HepG2 (cell line): ENCODE measurements at regions not wholly inside any gene's neighbourhood (a gene's known extent, or its start where the extent isn't known, plus 50 kb on each side); places are given as distances from the start of the nearest gene placed in this dataset.
A peak's percentile ranks its signal among the peaks of the same experiment; 100 is the strongest.

Source experiments
- AHR ChIP-seq: IDR thresholded peaks from 2 replicates; pipeline ENCODE4 v1.6.1; 2018; ENCODE audit warnings: missing genetic modification reagents, missing compliant biosample characterization
- ERF ChIP-seq: IDR thresholded peaks from 2 replicates; pipeline ENCODE4 v1.6.1; 2018; ENCODE audit warnings: missing biosample characterization, missing genetic modification reagents
- HNRNPK ChIP-seq: fragments of 200-400 bp; formaldehyde crosslinking; IDR thresholded peaks from 2 replicates; pipeline ENCODE4 v1.6.1; 2018; ENCODE audit warnings: low read length, low read depth, moderate library complexity, mild to moderate bottlenecking; ENCODE audit not compliant: poor library complexity, severe bottlenecking
- HOXA7 ChIP-seq: sonication (generic); formaldehyde crosslinking; IDR thresholded peaks from 2 replicates; pipeline ENCODE4 v1.8.1; 2022; ENCODE audit warnings: mild to moderate bottlenecking, missing genetic modification reagents, moderate library complexity
- NR1H2 ChIP-seq: sonication (generic); formaldehyde crosslinking; IDR thresholded peaks from 2 replicates; pipeline ENCODE4 v1.8.1; 2022; ENCODE audit warnings: low read depth, missing genetic modification reagents, borderline replicate concordance
- NR2F1 ChIP-seq, 2 experiments: fragments of 450-650 bp in 1 of 2; formaldehyde crosslinking in 1 of 2; IDR thresholded peaks; 2 replicates each; pipeline versions ENCODE4 v1.5.0 to v1.6.1; 2016 to 2020; ENCODE audit warnings: mild to moderate bottlenecking in 1 of 2, missing compliant biosample characterization in 1 of 2, missing genetic modification reagents in 1 of 2, moderate library complexity in 1 of 2
- POLR2AphosphoS5 ChIP-seq: IDR thresholded peaks from 2 replicates; pipeline ENCODE4 v1.6.1; 2012; ENCODE audit warnings: low read depth, low read length
- RBFOX2 ChIP-seq: fragments of 200-400 bp; formaldehyde crosslinking; IDR thresholded peaks from 2 replicates; pipeline ENCODE4 v1.6.1; 2017; ENCODE audit warnings: low read depth, mild to moderate bottlenecking, low read length
- SP1 ChIP-seq, 2 experiments: fragments of 450-650 bp in 1 of 2; sonication (generic) in 1 of 2; formaldehyde crosslinking in 1 of 2; IDR thresholded peaks; 2 replicates each; pipeline versions ENCODE4 v1.4.0 to v1.6.1; 2016 to 2020; ENCODE audit warnings: missing genetic modification reagents in 1 of 2
- SRF ChIP-seq: IDR thresholded peaks from 2 replicates; pipeline ENCODE4 v1.6.1; 2011; ENCODE audit warnings: mild to moderate bottlenecking, low read depth, low read length, moderate library complexity
- SRSF9 ChIP-seq: fragments of 200-400 bp; formaldehyde crosslinking; IDR thresholded peaks from 2 replicates; pipeline ENCODE4 v1.6.1; 2018; ENCODE audit warnings: borderline replicate concordance, mild to moderate bottlenecking, low read depth, low read length; ENCODE audit not compliant: insufficient read depth, poor library complexity, severe bottlenecking
- SRY ChIP-seq: sonication (generic); formaldehyde crosslinking; IDR thresholded peaks from 2 replicates; pipeline ENCODE4 v1.8.0; 2022; ENCODE audit warnings: mild to moderate bottlenecking, missing genetic modification reagents
- ZNF225 ChIP-seq: sonication (generic); formaldehyde crosslinking; IDR thresholded peaks from 2 replicates; pipeline ENCODE4 v1.4.0; 2020; ENCODE audit warnings: mild to moderate bottlenecking, missing genetic modification reagents
- ZNF431 ChIP-seq: sonication (generic); formaldehyde crosslinking; IDR thresholded peaks from 2 replicates; pipeline ENCODE4 v1.9.0; 2022; ENCODE audit warnings: missing genetic modification reagents, low read depth, mild to moderate bottlenecking, borderline replicate concordance
- ZNF549 ChIP-seq: sonication (generic); formaldehyde crosslinking; IDR thresholded peaks from 2 replicates; pipeline ENCODE4 v1.5.0; 2020; ENCODE audit warnings: missing genetic modification reagents
- ZNF841 ChIP-seq: sonication (generic); formaldehyde crosslinking; IDR thresholded peaks from 2 replicates; pipeline ENCODE4 v1.8.1; 2023; ENCODE audit warnings: missing genetic modification reagents, borderline replicate concordance
- TF ChIP-seq, protein P1 (sequence below): sonication (generic); formaldehyde crosslinking; IDR thresholded peaks from 2 replicates; pipeline ENCODE4 v1.4.0; 2020; ENCODE audit warnings: missing genetic modification reagents
- TF ChIP-seq, protein P2 (sequence below): sonication (generic); formaldehyde crosslinking; IDR thresholded peaks from 2 replicates; pipeline ENCODE4 v1.4.0; 2020; ENCODE audit warnings: missing genetic modification reagents
- TF ChIP-seq, protein P3 (sequence below): IDR thresholded peaks from 2 replicates; pipeline ENCODE4 v1.6.1; 2012; ENCODE audit warnings: inconsistent platforms
- TF ChIP-seq, protein P4 (sequence below): IDR thresholded peaks from 2 replicates; pipeline ENCODE4 v1.6.1; 2016

DNA sequence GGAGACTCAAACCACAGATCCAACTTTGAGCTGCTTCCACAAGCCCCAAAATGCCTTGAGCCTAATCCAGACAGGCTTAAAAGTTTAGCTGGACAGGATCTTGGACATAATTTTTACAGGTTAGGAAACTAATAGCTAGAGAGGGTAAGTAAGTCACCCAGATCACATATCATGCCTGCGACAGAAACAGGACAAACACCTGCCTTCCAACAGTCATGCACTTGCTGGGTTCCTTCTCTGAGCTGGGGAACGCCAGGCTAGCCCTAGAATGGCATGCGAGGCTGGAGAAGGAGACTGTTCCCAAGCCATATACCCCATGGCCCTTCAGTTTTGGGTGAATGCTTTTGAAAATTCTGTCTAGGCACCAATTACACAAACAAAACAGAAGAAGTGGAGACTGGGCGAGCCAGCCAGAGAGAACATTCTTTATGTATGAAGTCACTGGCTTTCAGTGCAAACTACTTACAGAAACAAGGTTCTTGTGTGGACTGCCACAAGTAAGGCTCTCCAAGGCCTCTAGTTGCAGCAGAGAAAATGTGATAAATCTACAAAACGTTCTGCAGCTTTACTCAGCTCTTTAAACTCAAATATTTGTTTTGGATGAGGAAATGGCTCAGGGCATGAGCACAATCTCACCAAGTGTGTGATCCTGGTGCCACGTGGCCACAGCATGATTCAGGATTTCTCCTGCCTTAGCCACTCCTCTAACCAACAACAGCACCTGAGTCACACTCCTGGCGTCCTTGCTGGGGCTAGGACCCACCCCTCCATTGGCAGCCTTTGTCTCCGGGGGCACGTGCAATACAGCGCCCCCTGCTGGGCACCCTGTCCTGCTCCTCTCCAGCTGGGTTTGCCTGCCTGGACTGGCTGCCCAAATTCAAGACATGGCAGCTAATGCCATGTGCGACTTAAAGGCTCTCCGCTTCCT, 73.4 kb upstream of the UBL3 start (continued):
- TF ChIP-seq, protein P1, sequence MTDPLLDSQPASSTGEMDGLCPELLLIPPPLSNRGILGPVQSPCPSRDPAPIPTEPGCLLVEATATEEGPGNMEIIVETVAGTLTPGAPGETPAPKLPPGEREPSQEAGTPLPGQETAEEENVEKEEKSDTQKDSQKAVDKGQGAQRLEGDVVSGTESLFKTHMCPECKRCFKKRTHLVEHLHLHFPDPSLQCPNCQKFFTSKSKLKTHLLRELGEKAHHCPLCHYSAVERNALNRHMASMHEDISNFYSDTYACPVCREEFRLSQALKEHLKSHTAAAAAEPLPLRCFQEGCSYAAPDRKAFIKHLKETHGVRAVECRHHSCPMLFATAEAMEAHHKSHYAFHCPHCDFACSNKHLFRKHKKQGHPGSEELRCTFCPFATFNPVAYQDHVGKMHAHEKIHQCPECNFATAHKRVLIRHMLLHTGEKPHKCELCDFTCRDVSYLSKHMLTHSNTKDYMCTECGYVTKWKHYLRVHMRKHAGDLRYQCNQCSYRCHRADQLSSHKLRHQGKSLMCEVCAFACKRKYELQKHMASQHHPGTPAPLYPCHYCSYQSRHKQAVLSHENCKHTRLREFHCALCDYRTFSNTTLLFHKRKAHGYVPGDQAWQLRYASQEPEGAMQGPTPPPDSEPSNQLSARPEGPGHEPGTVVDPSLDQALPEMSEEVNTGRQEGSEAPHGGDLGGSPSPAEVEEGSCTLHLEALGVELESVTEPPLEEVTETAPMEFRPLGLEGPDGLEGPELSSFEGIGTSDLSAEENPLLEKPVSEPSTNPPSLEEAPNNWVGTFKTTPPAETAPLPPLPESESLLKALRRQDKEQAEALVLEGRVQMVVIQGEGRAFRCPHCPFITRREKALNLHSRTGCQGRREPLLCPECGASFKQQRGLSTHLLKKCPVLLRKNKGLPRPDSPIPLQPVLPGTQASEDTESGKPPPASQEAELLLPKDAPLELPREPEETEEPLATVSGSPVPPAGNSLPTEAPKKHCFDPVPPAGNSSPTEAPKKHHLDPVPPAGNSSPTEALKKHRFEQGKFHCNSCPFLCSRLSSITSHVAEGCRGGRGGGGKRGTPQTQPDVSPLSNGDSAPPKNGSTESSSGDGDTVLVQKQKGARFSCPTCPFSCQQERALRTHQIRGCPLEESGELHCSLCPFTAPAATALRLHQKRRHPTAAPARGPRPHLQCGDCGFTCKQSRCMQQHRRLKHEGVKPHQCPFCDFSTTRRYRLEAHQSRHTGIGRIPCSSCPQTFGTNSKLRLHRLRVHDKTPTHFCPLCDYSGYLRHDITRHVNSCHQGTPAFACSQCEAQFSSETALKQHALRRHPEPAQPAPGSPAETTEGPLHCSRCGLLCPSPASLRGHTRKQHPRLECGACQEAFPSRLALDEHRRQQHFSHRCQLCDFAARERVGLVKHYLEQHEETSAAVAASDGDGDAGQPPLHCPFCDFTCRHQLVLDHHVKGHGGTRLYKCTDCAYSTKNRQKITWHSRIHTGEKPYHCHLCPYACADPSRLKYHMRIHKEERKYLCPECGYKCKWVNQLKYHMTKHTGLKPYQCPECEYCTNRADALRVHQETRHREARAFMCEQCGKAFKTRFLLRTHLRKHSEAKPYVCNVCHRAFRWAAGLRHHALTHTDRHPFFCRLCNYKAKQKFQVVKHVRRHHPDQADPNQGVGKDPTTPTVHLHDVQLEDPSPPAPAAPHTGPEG (CRISPR knock-in tag), result 0 out of 2 replicates have a peak, but pooled peaks have one; percentile 42
- no peak for TF ChIP-seq ZNF841 (CRISPR knock-in tag)
- TF ChIP-seq SP1 (IDR thresholded peaks at IDR 0.05), result no peak
- TF ChIP-seq SP1 (CRISPR knock-in tag; IDR thresholded peaks at IDR 0.05), result peak; percentile 60; the same call in 1 of the 2 replicates
- TF ChIP-seq, protein P2, sequence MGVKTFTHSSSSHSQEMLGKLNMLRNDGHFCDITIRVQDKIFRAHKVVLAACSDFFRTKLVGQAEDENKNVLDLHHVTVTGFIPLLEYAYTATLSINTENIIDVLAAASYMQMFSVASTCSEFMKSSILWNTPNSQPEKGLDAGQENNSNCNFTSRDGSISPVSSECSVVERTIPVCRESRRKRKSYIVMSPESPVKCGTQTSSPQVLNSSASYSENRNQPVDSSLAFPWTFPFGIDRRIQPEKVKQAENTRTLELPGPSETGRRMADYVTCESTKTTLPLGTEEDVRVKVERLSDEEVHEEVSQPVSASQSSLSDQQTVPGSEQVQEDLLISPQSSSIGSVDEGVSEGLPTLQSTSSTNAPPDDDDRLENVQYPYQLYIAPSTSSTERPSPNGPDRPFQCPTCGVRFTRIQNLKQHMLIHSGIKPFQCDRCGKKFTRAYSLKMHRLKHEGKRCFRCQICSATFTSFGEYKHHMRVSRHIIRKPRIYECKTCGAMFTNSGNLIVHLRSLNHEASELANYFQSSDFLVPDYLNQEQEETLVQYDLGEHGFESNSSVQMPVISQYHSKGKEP (CRISPR knock-in tag), result no peak
- no peak for TF ChIP-seq RBFOX2
- peak; percentile 95 for TF ChIP-seq ERF (CRISPR knock-in tag)
- no peak; the same call in 1 of the 2 replicates for TF ChIP-seq ZNF225 (CRISPR knock-in tag)
- no peak for TF ChIP-seq SRY
- no peak for TF ChIP-seq POLR2AphosphoS5
- TF ChIP-seq ZNF549 (CRISPR knock-in tag), result no peak
- TF ChIP-seq HNRNPK, result no peak
- TF ChIP-seq, protein P3, sequence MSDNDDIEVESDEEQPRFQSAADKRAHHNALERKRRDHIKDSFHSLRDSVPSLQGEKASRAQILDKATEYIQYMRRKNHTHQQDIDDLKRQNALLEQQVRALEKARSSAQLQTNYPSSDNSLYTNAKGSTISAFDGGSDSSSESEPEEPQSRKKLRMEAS, result peak; percentile 96
- TF ChIP-seq ZNF431 (CRISPR knock-in tag), result peak; percentile 63; the same call in 1 of the 2 replicates
- TF ChIP-seq SRSF9, result no peak
- no peak for TF ChIP-seq SRF
- peak; percentile 57 for TF ChIP-seq AHR (CRISPR knock-in tag)
- no peak for TF ChIP-seq HOXA7 (CRISPR knock-in tag)
- no peak for TF ChIP-seq NR2F1 (CRISPR knock-in tag; IDR thresholded peaks at IDR 0.05)
- no peak for TF ChIP-seq NR1H2 (CRISPR knock-in tag)
- TF ChIP-seq, protein P4, sequence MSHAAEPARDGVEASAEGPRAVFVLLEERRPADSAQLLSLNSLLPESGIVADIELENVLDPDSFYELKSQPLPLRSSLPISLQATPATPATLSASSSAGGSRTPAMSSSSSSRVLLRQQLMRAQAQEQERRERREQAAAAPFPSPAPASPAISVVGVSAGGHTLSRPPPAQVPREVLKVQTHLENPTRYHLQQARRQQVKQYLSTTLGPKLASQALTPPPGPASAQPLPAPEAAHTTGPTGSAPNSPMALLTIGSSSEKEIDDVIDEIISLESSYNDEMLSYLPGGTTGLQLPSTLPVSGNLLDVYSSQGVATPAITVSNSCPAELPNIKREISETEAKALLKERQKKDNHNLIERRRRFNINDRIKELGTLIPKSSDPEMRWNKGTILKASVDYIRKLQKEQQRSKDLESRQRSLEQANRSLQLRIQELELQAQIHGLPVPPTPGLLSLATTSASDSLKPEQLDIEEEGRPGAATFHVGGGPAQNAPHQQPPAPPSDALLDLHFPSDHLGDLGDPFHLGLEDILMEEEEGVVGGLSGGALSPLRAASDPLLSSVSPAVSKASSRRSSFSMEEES (CRISPR knock-in tag), result peak; percentile 94
